ENCODE measurements at regions not wholly inside any gene's neighbourhood (a gene's known extent, or its start where the extent isn't known, plus 50 kb on each side); places are given as distances from the start of the nearest gene placed in this dataset.
"Not testable (repeated sequence)": the region's sequence is repeated elsewhere in the genome, so short reads cannot be mapped to it uniquely, and the experiment has no call there.

DNA sequence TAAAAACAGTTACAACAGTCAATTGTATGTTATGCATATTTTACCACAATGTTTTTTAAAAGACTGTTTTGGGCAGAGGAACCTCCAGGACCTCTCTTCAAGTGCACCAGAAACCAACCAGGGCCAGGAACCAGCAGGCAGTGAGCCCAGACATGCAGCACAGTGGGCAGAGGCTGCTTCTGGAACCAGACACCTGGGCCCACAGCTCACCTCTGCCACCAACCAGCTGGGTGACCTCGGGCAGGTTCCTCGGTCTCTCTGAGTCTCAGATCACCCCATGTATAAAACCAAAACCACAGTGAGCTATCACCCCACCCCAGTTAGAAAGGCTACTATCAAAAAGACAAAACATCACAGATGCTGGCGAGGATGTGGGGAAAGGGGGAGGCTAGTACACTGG, 161.0 kb downstream of the C16orf95 start:
- no peak for DNase-seq (ENCODE audit: low spot score)

GRCh38 chr16:87160234-87160636, 157.0 kb downstream of the C16orf95 start:
- DNase-seq (ENCODE audit: low spot score), result no peak

DNA sequence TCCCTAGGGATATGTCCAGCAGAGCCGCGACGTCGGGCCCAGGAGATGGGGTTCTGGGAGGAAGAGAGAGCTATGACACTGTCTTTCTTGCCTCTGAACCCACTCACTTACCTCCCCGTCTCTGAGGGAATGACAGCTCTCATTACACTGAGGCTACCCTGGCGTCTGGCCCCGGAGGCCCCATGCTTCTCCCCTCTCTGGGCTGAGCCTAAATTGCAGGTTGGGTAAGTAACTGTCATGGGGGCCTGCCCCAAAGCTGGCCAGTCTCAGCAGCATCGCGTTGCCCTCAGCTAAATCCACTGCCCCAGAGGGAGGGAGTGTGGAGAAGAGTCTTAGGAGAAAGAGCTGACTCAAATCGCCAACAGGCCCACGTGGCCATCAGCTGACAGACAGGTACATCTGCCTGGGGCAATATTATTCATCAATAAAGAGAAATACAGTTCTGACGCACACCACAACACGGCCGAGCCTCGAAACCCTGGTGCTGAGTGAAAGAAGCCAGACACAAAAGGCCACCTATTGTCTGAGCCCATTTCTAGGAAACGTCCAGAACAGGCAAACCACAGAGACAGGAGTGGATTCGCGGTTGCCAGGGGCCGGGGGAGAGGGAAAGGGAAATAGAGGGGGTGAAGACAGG, 156.4 kb downstream of the C16orf95 start:
- no peak for DNase-seq (ENCODE audit: low spot score)

GRCh38 chr16:87161410-87161809, 155.8 kb downstream of the C16orf95 start:
- DNase-seq (ENCODE audit: low spot score), result not testable (repeated sequence)

- no peak for DNase-seq (ENCODE audit: low spot score)
Measured at GRCh38 chr16:87161822-87162676, 155.1 kb downstream of the C16orf95 start.

DNA sequence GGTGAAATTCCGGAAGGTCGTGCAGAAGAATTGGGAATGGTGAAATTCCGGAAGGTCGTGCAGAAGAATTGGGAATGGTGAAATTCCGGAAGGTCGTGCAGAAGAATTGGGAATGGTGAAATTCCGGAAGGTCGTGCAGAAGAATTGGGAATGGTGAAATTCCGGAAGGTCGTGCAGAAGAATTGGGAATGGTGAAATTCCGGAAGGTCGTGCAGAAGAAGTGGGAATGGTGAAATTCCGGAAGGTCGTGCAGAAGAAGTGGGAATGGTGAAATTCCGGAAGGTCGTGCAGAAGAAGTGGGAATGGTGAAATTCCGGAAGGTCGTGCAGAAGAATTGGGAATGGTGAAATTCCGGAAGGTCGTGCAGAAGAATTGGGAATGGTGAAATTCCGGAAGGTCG, 154.4 kb downstream of the C16orf95 start:
- not testable (repeated sequence) for DNase-seq (ENCODE audit: low spot score)

DNA sequence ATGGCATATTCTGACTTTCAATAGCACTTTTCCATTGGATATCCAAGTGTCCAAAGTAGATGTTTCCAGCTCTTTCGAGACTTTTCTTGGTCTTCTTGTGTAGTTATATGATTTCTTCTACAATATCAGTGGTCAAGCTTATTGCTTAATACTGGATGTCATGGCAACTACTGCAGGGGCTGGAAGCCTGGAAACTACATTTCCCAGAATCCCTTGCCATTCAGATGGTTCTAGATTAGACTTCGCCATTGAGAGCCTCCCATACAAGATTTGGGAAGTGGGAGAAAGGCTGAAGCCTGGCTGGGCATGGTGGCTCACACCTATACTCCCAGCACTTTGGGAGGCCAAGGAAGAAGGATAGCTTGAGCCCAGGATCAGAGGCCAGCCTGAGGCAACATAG, 153.6 kb downstream of the C16orf95 start:
- DNase-seq (ENCODE audit: low spot score), result no peak

DNA sequence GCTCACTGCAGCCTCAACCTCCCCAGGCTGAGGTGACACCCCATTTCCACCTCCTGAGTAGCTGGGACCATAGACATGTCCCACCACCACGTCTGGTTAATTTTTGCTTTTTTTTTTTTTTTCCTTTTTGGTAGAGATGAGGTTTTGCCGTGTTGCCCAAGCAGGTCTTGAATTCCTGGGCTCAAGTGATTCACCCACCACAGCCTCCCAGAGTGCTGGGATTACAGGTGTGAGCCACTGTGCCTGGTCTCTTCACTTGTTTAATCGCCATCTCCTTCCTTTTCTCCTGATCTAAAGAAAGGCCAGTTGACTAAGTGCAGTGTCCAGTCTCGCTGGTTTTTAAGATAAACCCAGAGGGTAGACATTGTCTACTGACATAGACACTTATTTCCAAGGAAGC, 152.0 kb downstream of the C16orf95 start:
- no peak for DNase-seq (ENCODE audit: low spot score)

DNA sequence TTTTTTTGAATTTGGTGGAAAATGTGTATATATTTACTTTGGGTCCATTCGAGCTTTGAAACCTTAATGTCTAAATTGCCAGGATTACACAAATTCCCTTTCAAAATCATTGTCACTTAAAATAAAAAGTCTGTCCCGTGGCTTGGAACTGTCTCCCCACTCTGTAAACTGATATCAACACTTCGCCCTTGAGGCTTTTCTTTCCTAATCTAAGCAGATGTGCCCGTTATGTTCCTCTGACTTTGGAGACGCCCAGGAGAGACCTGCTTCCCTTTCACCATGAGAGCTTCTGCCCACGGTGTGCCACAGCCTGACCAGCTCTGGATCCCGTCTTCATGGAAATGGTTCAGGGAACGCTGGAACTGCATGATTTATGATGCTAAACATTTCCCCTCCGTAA, 151.3 kb downstream of the C16orf95 start:
- DNase-seq (ENCODE audit: low spot score), result no peak

DNA sequence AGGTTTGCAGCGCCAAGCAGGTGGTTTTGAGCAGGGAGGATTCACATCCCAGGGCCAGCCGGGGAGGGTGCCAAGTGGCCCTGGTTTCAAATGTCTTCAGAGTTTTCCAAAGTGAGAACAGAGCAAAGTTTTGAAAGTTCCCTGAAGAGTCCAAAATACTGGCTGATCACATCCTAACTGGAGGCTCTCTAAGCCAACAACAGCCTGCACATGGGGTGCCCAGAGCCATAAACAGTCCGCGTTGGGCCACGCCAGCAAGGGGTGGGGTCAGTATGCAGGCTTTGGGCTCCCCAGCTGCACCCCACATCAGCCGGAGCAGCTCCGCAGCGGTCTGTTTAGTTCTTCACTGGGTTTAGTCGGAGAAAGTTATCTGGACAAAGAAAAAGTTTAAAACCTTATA, 150.9 kb downstream of the C16orf95 start:
- DNase-seq (ENCODE audit: low spot score), result no peak

DNA sequence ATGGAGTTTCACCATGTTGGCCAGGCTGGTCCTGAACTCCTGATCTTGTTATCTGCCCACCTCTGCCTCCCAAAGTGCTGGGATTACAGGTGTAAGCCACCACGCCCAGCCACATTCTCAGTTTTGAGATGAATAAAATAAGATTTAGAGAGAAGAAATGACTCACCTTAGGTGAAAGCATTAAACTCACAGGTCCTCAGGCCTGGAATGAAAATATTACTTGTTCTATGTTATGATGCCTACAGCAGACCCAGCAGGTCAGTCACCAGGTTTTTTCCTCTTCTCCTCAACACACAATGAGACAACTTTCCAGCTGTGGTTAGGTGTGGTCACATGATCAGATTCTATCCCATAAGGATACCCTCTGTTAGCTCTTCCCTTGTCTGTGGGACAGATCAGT, 150.3 kb downstream of the C16orf95 start:
- no peak for DNase-seq (ENCODE audit: low spot score)

DNA sequence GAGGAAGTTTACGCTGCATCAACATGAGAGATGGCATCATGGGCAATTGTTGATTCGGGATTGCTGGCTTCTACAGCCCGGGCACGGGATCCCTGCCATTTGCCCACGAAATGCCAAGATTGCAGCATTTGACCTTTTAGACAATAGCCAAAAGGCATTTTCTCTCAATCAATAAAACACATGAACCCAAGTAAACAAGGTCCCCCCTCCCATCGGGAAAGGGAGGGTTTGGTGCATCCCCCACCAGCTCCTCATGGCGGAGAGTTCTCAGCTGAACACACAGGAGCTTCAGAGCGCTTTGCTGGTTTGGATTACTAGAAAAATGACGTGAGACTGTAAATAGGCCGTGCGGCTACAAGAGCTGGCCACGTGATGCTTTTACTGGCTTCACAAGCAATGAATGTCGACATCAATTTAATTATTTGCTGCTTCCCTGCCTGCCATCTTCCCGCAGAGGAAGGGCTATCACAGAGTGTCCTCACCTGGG, 147.6 kb downstream of the C16orf95 start:
- no peak for DNase-seq (ENCODE audit: low spot score)

DNA sequence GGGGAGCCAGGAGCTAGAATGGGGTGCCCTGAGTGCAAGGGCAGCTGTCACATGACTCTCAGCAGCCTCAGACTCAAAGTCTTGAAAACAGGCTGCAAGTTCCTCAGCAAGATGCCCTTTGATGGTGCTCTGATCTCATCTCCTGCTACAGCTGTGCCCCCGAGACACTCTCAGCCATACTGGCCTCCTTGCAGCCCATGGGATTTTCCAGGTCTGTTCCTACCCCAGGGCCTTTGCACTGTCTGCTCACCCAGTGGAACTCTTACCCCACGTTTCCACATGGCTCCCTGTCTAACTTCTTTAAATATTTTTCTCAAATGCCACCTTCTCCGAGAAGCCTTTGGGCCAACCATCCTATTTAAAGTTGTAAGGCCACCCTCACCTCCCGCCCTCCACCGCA, 146.9 kb downstream of the C16orf95 start:
- DNase-seq (ENCODE audit: low spot score), result no peak

DNA sequence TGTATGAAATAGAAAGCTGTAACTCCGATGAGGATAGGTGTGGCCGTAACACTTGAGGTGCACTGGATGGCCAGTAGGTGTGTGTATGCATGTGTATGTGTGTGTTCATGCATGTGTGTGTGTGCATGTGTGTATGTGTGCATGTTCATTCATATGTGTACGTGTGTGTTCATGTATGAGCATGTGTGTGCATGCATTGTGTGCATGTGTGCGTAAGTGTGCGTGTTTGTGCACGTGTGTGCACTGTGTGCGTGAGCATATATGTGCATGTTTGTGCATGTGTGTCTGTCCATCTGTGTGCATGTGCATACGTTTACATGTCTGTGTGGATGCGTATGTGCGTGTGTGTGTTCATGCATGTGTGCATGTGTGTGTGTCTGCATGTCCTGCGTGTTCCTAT, 145.5 kb downstream of the C16orf95 start:
- DNase-seq (ENCODE audit: low spot score), result no peak

- DNase-seq (ENCODE audit: low spot score), result no peak
Measured at GRCh38 chr16:87172632-87173031, 144.6 kb downstream of the C16orf95 start.

DNA sequence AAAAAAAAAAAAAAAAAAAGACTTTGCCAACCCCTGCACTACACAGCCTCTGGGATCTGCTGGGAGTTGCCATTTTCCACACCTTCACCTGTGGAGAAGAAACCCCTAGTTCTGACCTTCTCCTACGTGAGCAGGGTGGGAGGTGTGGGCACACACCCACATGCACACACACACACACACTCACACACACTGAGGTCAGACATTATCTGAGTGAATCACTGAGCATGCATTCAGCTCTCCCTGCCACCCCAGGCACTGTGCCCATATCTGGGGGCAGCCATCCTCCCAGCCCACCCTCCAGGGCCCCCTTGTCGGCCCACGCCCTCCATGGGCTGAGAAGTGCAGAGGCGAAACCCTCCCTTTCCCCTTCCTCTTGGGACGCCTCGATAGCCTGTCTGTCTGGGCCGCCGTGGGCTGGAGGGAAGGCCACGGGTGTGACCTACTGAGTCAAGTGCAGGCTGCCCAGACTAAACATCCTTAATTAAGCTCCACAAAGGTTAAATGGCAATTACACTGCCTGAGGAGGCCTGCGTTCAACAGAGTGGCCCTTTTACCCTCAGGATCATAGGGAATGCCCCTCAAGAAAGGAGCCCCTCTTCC, 143.8 kb downstream of the C16orf95 start:
- no peak for DNase-seq (ENCODE audit: low spot score)

GRCh38 chr16:87174061-87174460, 143.1 kb downstream of the C16orf95 start:
- DNase-seq (ENCODE audit: low spot score), result no peak

- DNase-seq (ENCODE audit: low spot score), result no peak
Measured at GRCh38 chr16:87176735-87177134, 140.5 kb downstream of the C16orf95 start.

GRCh38 chr16:87177673-87178072, 139.5 kb downstream of the C16orf95 start:
- no peak for DNase-seq (ENCODE audit: low spot score)

GRCh38 chr16:87178177-87178863, 138.9 kb downstream of the C16orf95 start:
- DNase-seq (ENCODE audit: low spot score), result no peak

- no peak for DNase-seq (ENCODE audit: low spot score)
Measured at GRCh38 chr16:87178977-87179376, 138.2 kb downstream of the C16orf95 start.

DNA sequence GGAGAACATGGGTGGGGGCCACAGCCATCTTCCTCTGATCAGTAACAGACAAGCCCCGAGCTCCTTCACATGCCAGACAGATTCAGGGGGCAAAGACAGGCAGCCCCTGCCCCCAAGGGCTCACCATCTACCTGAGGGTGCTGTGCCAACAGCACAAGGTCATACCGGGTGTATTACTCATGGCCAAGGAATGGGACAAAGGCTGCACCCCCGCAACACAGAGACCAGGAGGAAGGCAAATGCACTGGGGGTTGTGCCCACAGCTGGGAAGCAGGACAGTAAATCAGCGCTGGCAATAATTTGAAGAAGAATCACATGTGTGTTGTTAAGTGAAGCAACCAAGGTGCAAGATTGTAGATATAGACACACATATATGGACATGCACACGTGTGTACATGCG, 137.1 kb downstream of the C16orf95 start:
- DNase-seq (ENCODE audit: low spot score), result no peak

Measured in Ammon's horn (tissue), 1 donor.